ENCODE measurements at regions not wholly inside any gene's neighbourhood (a gene's known extent, or its start where the extent isn't known, plus 50 kb on each side); places are given as distances from the start of the nearest gene placed in this dataset.

GRCh38 chr3:94179059-94179458, 116.2 kb downstream of the NSUN3 start:
- DNase-seq (ENCODE audit: low spot score): no peak

GRCh38 chr3:94183551-94183950, 120.7 kb downstream of the NSUN3 start:
- DNase-seq (ENCODE audit: low spot score): no peak

- no peak for DNase-seq (ENCODE audit: low spot score)
Measured at GRCh38 chr3:94184781-94185180, 121.9 kb downstream of the NSUN3 start.

GRCh38 chr3:94185753-94186152, 122.9 kb downstream of the NSUN3 start:
- no peak for DNase-seq (ENCODE audit: low spot score)

- no peak for DNase-seq (ENCODE audit: low spot score)
Measured at GRCh38 chr3:94187697-94188096, 124.8 kb downstream of the NSUN3 start.

GRCh38 chr3:94195381-94195780, 132.5 kb downstream of the NSUN3 start:
- DNase-seq (ENCODE audit: low spot score): no peak

GRCh38 chr3:94206291-94206690, 143.4 kb downstream of the NSUN3 start:
- DNase-seq (ENCODE audit: low spot score): no peak

GRCh38 chr3:94210256-94210655, 147.4 kb downstream of the NSUN3 start:
- DNase-seq (ENCODE audit: low spot score): no peak

- DNase-seq (ENCODE audit: low spot score): no peak
Measured at GRCh38 chr3:94217406-94217805, 154.5 kb downstream of the NSUN3 start.

GRCh38 chr3:94220426-94220825, 157.6 kb downstream of the NSUN3 start:
- DNase-seq (ENCODE audit: low spot score): no peak

- no peak for DNase-seq (ENCODE audit: low spot score)
Measured at GRCh38 chr3:94221829-94222228, 159.0 kb downstream of the NSUN3 start.

GRCh38 chr3:94225148-94225865, 162.4 kb downstream of the NSUN3 start:
- no peak for DNase-seq (ENCODE audit: low spot score)

- DNase-seq (ENCODE audit: low spot score): no peak
Measured at GRCh38 chr3:94226078-94226477, 163.2 kb downstream of the NSUN3 start.

GRCh38 chr3:94232921-94233320, 170.1 kb downstream of the NSUN3 start:
- no peak for DNase-seq (ENCODE audit: low spot score)

- peak; percentile 28 for DNase-seq (ENCODE audit: low spot score)
Measured at GRCh38 chr3:94234177-94234788, 171.4 kb downstream of the NSUN3 start.

- no peak for DNase-seq (ENCODE audit: low spot score)
Measured at GRCh38 chr3:94241986-94242385, 179.1 kb downstream of the NSUN3 start.

- DNase-seq (ENCODE audit: low spot score): no peak
Measured at GRCh38 chr3:94246171-94246570, 183.3 kb downstream of the NSUN3 start.

- DNase-seq (ENCODE audit: low spot score): no peak
Measured at GRCh38 chr3:94248042-94248441, 185.2 kb downstream of the NSUN3 start.

GRCh38 chr3:94249491-94250079, 186.7 kb downstream of the NSUN3 start:
- DNase-seq (ENCODE audit: low spot score): peak; percentile 53

- no peak for DNase-seq (ENCODE audit: low spot score)
Measured at GRCh38 chr3:94251566-94251965, 188.7 kb downstream of the NSUN3 start.

GRCh38 chr3:94252316-94252715, 189.5 kb downstream of the NSUN3 start:
- DNase-seq (ENCODE audit: low spot score): no peak

- no peak for DNase-seq (ENCODE audit: low spot score)
Measured at GRCh38 chr3:94256888-94257813, 194.3 kb downstream of the NSUN3 start.

All from mucosa of gallbladder (tissue), 1 donor.